H1 (cell line): ENCODE measurements at regions not wholly inside any gene's neighbourhood (a gene's known extent, or its start where the extent isn't known, plus 50 kb on each side); places are given as distances from the start of the nearest gene placed in this dataset.

Source experiments
- CTCF ChIA-PET: fragments of 300-600 bp; sonication (Branson Sonifier 250); formaldehyde crosslinking; loops from one replicate; lab custom pipeline; 2021; ENCODE audit not compliant: partially characterized antibody; lab: Charles Lee
- POLR2A ChIA-PET: fragments of 300-600 bp; sonication (Branson Sonifier 250); formaldehyde crosslinking; loops from one replicate; lab custom pipeline; 2021; ENCODE audit warnings: inconsistent platforms; ENCODE audit not compliant: partially characterized antibody; lab: Charles Lee
- DNase-seq, 2 experiments: peaks; one replicate each; pipeline versions ENCODE4 v3.0.0 to v3.0.0-alpha.2; 2010 to 2022; ENCODE audit warnings: low spot score in 2 of 2, low read depth in 1 of 2, mixed read lengths in 1 of 2
- FAIRE-seq: peaks from 2 replicates; lab custom pipeline; 2011; peaks lifted over from hg19 to GRCh38; lab: Jason Lieb, UNC
- H2AFZ ChIP-seq: 2 replicates; pipeline ENCODE4 v1.8.1; 2012; ENCODE audit warnings: low read length, inconsistent platforms
- H2AK5ac ChIP-seq: 2 replicates; pipeline ENCODE4 v1.6.1; 2013; ENCODE audit warnings: low read depth, low read length
- H2BK120ac ChIP-seq: replicated peaks from 2 replicates; pipeline ENCODE3; 2013; ENCODE audit warnings: low read depth, low read length, inconsistent platforms
- H2BK12ac ChIP-seq: 2 replicates; pipeline ENCODE4 v1.6.1; 2013; ENCODE audit warnings: low read depth, low read length
- H2BK15ac ChIP-seq: 2 replicates; pipeline ENCODE4 v1.6.1; 2013; ENCODE audit warnings: low read length
- H2BK20ac ChIP-seq: 2 replicates; pipeline ENCODE4 v1.6.1; 2013; ENCODE audit warnings: low read length
- H2BK5ac ChIP-seq: 2 replicates; pipeline ENCODE4 v1.6.1; 2013; ENCODE audit warnings: low read depth, low read length
- H3K14ac ChIP-seq: 2 replicates; pipeline ENCODE4 v1.6.1; 2013; ENCODE audit warnings: inconsistent platforms; ENCODE audit not compliant: insufficient read length
- H3K18ac ChIP-seq: 2 replicates; pipeline ENCODE4 v1.6.1; 2013; ENCODE audit warnings: low read length; ENCODE audit errors: extremely low read depth
- H3K23ac ChIP-seq: 2 replicates; pipeline ENCODE4 v1.6.1; 2013; ENCODE audit warnings: inconsistent platforms; ENCODE audit not compliant: insufficient read length
- H3K23me2 ChIP-seq: 2 replicates; pipeline ENCODE4 v1.6.1; 2013; ENCODE audit warnings: low read depth, low read length
- H3K27ac ChIP-seq: 2 replicates; pipeline ENCODE4 v1.6.1; 2011; ENCODE audit warnings: low read depth, low read length, inconsistent platforms
- H3K27me3 ChIP-seq, 4 experiments: replicated peaks in 1 of 4; 1 replicate in 1 of 4; 2 replicates in 3 of 4; pipeline versions ENCODE4 v1.6.1 to v1.8.1; 2011 to 2013; ENCODE audit warnings: low read length in 3 of 4, mild to moderate bottlenecking in 3 of 4, inconsistent platforms in 2 of 4, mixed read lengths in 2 of 4, moderate library complexity in 1 of 4; ENCODE audit not compliant: control insufficient read depth in 3 of 4, insufficient read depth in 3 of 4; ENCODE audit errors: extremely low read depth in 1 of 4
- H3K36me3 ChIP-seq, 4 experiments: 2 replicates each; pipeline versions ENCODE4 v1.6.1 to v1.8.1; 2011 to 2013; ENCODE audit warnings: mild to moderate bottlenecking in 4 of 4, low read length in 3 of 4, moderate library complexity in 2 of 4, control low read depth in 1 of 4, inconsistent platforms in 1 of 4; ENCODE audit not compliant: insufficient read depth in 4 of 4, control insufficient read depth in 2 of 4
- H3K4ac ChIP-seq: replicated peaks from 2 replicates; pipeline ENCODE3; 2013; ENCODE audit warnings: low read length, low read depth, mixed read lengths, inconsistent platforms; ENCODE audit not compliant: insufficient read length
- H3K4me1 ChIP-seq, 4 experiments: replicated peaks in 1 of 4; 1 replicate in 1 of 4; 2 replicates in 3 of 4; pipeline versions ENCODE4 v1.6.1 to v1.8.1; 2011 to 2013; ENCODE audit warnings: low read length in 3 of 4, inconsistent platforms in 2 of 4, mixed read lengths in 1 of 4; ENCODE audit not compliant: insufficient read depth in 4 of 4, control insufficient read depth in 3 of 4
- H3K4me2 ChIP-seq, 2 experiments: 2 replicates each; pipeline versions ENCODE4 v1.6.1 to v1.8.1; 2011 to 2013; ENCODE audit warnings: low read depth in 2 of 2, low read length in 2 of 2, control low read depth in 1 of 2, inconsistent platforms in 1 of 2, mild to moderate bottlenecking in 1 of 2; ENCODE audit not compliant: insufficient read depth in 1 of 2
- H3K4me3 ChIP-seq, 4 experiments: fragments of 200-600, 300-600 bp in 1 of 4; sonication (generic), shearing (Covaris generic), sonication (Bioruptor Twin) in 1 of 4; 2 replicates each; pipeline versions ENCODE4 v1.5.1 to v1.8.1; 2011 to 2016; ENCODE audit warnings: low read length in 4 of 4, low read depth in 3 of 4, control low read depth in 2 of 4, inconsistent platforms in 2 of 4, mild to moderate bottlenecking in 2 of 4, mixed read lengths in 1 of 4, moderate library complexity in 1 of 4; ENCODE audit not compliant: insufficient read depth in 2 of 4; ENCODE audit errors: extremely low read depth in 1 of 4
- H3K56ac ChIP-seq: replicated peaks from 2 replicates; pipeline ENCODE3; 2013; ENCODE audit warnings: low read depth, mild to moderate bottlenecking, mixed read lengths, low read length, inconsistent platforms; ENCODE audit not compliant: insufficient read length
- H3K79me1 ChIP-seq: 2 replicates; pipeline ENCODE4 v1.6.1; 2013; ENCODE audit warnings: low read depth, low read length, control low read depth
- H3K79me2 ChIP-seq, 2 experiments: 2 replicates each; pipeline versions ENCODE4 v1.6.1 to v1.8.1; 2012 to 2013; ENCODE audit warnings: low read length in 2 of 2, mild to moderate bottlenecking in 2 of 2, inconsistent platforms in 1 of 2; ENCODE audit not compliant: insufficient read depth in 2 of 2, control insufficient read depth in 1 of 2
- H3K9ac ChIP-seq, 4 experiments: replicated peaks in 1 of 4; 1 replicate in 1 of 4; 2 replicates in 3 of 4; pipeline versions ENCODE4 v1.6.1 to v1.8.1; 2011 to 2013; ENCODE audit warnings: low read depth in 3 of 4, low read length in 3 of 4, control low read depth in 2 of 4, mild to moderate bottlenecking in 2 of 4, moderate library complexity in 2 of 4, inconsistent platforms in 1 of 4; ENCODE audit errors: extremely low read depth in 1 of 4
- H3K9me3 ChIP-seq, 2 experiments: 2 replicates each; pipeline versions ENCODE4 v1.6.1 to v1.8.1; 2012 to 2013; ENCODE audit warnings: mild to moderate bottlenecking in 2 of 2, moderate library complexity in 2 of 2, control low read depth in 1 of 2, inconsistent platforms in 1 of 2, low read depth in 1 of 2, low read length in 1 of 2, mixed read lengths in 1 of 2; ENCODE audit not compliant: insufficient read depth in 2 of 2
- H4K20me1 ChIP-seq, 2 experiments: replicated peaks in 1 of 2; 2 replicates each; pipeline versions ENCODE3 to v1.8.1; 2011 to 2013; ENCODE audit warnings: inconsistent platforms in 2 of 2, low read length in 2 of 2, mild to moderate bottlenecking in 1 of 2; ENCODE audit not compliant: insufficient read depth in 2 of 2, control insufficient read depth in 1 of 2
- H4K5ac ChIP-seq: 2 replicates; pipeline ENCODE4 v1.6.1; 2013; ENCODE audit warnings: low read length, low read depth, mixed read lengths, inconsistent platforms; ENCODE audit not compliant: insufficient read length
- H4K8ac ChIP-seq: 2 replicates; pipeline ENCODE4 v1.8.0; 2013; ENCODE audit warnings: mild to moderate bottlenecking, moderate library complexity, low read length, inconsistent platforms; ENCODE audit not compliant: insufficient read depth; ENCODE audit errors: extremely low read depth
- H4K91ac ChIP-seq: replicated peaks from 2 replicates; pipeline ENCODE3; 2013; ENCODE audit warnings: low read length, mixed read lengths, inconsistent platforms; ENCODE audit not compliant: insufficient read length
- WGBS, 2 experiments: shearing (Covaris generic) in 1 of 2; methylation state at CpG; one replicate each; pipeline versions ENCODE4 v1.1.6 to v1.1.7; 2013 to 2015; ENCODE audit warnings: low lambda C conversion rate in 2 of 2, mixed read lengths in 2 of 2, inconsistent platforms in 1 of 2, low coverage in 1 of 2, missing lambda C conversion rate in 1 of 2; ENCODE audit not compliant: insufficient replicate concordance in 2 of 2, insufficient coverage in 1 of 2, insufficient read length in 1 of 2; ENCODE audit errors: extremely low coverage in 1 of 2, missing lambda C conversion rate in 1 of 2; 5-methylcytosine and 5-hydroxymethylcytosine counted together
- TF ChIP-seq, protein P1 (sequence below): fragments of 300-600 bp; sonication (generic); IDR thresholded peaks from 2 replicates; pipeline ENCODE4 v1.7.1; 2012; ENCODE audit warnings: low read length, moderate library complexity, mild to moderate bottlenecking, inconsistent platforms; ENCODE audit not compliant: insufficient replicate concordance

DNA sequence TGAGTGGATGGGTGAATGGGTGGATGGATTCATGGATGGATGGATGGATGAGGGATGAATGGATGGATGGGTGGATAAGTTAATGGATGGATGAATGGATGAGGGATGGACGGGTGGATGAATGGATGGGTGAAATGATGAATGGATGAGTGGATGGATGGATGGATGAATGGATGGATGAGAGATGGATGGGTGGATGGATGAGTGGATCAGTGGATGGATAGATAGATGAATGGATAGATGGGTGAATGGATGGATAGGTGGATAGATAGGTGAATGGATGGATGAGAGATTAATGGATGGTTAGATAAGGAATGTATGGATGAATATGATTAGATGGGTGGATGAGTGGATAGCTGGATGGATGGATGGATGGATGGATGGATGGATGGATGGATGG is 313.5 kb downstream of the NPHP4 start:
- Histone ChIP-seq H3K4me2 (no peak overlapping the region), H2AFZ (no peak overlapping the region), H3K4me3 (no peak overlapping the region), H3K4ac (no peak overlapping the region), H2BK120ac (no peak overlapping the region), H4K5ac (no peak overlapping the region), H4K8ac (no peak overlapping the region), H2AK5ac (no peak overlapping the region), H4K91ac (no peak overlapping the region), H4K20me1 (peaks cover 0 to 3% of the 10 kb centered on the region in 2 experiments), H3K79me1 (no peaks in the 10 kb centered on the region; the same call in 1 of the 2 replicates), H3K27me3 (no peaks in the 10 kb centered on the region; a peak in 1 of 7 replicates), H2BK20ac (no peak overlapping the region), H3K9ac (no peak overlapping the region), H2BK12ac (no peak overlapping the region), H3K27ac (no peak overlapping the region), H3K23me2 (peaks cover 8% of the 10 kb centered on the region; the same call in 1 of the 2 replicates), H3K23ac (no peak overlapping the region), H3K56ac (peak overlapping the region; percentile 21), H3K79me2 (no peaks in the 10 kb centered on the region), H3K18ac (no peak overlapping the region), H2BK15ac (no peak overlapping the region), H3K14ac (no peak overlapping the region), H3K4me1 (no peaks in the 10 kb centered on the region), H2BK5ac (no peak overlapping the region), H3K9me3 (no peaks in the 10 kb centered on the region), H3K36me3 (no peaks in the 10 kb centered on the region)
- ChIA-PET CTCF (no interaction called here), POLR2A (no interaction called here)
- no peak for DNase-seq
- FAIRE-seq, result no peak
- WGBS, 2 experiments, result 73 to 100% methylated on average over 1 of the region's 1 CpG
- TF ChIP-seq, protein P1, sequence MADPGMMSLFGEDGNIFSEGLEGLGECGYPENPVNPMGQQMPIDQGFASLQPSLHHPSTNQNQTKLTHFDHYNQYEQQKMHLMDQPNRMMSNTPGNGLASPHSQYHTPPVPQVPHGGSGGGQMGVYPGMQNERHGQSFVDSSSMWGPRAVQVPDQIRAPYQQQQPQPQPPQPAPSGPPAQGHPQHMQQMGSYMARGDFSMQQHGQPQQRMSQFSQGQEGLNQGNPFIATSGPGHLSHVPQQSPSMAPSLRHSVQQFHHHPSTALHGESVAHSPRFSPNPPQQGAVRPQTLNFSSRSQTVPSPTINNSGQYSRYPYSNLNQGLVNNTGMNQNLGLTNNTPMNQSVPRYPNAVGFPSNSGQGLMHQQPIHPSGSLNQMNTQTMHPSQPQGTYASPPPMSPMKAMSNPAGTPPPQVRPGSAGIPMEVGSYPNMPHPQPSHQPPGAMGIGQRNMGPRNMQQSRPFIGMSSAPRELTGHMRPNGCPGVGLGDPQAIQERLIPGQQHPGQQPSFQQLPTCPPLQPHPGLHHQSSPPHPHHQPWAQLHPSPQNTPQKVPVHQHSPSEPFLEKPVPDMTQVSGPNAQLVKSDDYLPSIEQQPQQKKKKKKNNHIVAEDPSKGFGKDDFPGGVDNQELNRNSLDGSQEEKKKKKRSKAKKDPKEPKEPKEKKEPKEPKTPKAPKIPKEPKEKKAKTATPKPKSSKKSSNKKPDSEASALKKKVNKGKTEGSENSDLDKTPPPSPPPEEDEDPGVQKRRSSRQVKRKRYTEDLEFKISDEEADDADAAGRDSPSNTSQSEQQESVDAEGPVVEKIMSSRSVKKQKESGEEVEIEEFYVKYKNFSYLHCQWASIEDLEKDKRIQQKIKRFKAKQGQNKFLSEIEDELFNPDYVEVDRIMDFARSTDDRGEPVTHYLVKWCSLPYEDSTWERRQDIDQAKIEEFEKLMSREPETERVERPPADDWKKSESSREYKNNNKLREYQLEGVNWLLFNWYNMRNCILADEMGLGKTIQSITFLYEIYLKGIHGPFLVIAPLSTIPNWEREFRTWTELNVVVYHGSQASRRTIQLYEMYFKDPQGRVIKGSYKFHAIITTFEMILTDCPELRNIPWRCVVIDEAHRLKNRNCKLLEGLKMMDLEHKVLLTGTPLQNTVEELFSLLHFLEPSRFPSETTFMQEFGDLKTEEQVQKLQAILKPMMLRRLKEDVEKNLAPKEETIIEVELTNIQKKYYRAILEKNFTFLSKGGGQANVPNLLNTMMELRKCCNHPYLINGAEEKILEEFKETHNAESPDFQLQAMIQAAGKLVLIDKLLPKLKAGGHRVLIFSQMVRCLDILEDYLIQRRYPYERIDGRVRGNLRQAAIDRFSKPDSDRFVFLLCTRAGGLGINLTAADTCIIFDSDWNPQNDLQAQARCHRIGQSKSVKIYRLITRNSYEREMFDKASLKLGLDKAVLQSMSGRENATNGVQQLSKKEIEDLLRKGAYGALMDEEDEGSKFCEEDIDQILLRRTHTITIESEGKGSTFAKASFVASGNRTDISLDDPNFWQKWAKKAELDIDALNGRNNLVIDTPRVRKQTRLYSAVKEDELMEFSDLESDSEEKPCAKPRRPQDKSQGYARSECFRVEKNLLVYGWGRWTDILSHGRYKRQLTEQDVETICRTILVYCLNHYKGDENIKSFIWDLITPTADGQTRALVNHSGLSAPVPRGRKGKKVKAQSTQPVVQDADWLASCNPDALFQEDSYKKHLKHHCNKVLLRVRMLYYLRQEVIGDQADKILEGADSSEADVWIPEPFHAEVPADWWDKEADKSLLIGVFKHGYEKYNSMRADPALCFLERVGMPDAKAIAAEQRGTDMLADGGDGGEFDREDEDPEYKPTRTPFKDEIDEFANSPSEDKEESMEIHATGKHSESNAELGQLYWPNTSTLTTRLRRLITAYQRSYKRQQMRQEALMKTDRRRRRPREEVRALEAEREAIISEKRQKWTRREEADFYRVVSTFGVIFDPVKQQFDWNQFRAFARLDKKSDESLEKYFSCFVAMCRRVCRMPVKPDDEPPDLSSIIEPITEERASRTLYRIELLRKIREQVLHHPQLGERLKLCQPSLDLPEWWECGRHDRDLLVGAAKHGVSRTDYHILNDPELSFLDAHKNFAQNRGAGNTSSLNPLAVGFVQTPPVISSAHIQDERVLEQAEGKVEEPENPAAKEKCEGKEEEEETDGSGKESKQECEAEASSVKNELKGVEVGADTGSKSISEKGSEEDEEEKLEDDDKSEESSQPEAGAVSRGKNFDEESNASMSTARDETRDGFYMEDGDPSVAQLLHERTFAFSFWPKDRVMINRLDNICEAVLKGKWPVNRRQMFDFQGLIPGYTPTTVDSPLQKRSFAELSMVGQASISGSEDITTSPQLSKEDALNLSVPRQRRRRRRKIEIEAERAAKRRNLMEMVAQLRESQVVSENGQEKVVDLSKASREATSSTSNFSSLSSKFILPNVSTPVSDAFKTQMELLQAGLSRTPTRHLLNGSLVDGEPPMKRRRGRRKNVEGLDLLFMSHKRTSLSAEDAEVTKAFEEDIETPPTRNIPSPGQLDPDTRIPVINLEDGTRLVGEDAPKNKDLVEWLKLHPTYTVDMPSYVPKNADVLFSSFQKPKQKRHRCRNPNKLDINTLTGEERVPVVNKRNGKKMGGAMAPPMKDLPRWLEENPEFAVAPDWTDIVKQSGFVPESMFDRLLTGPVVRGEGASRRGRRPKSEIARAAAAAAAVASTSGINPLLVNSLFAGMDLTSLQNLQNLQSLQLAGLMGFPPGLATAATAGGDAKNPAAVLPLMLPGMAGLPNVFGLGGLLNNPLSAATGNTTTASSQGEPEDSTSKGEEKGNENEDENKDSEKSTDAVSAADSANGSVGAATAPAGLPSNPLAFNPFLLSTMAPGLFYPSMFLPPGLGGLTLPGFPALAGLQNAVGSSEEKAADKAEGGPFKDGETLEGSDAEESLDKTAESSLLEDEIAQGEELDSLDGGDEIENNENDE, result no peak
